NCI-H146 (cell line): ENCODE measurements at regions not wholly inside any gene's neighbourhood (a gene's known extent, or its start where the extent isn't known, plus 50 kb on each side); places are given as distances from the start of the nearest gene placed in this dataset.

Experiments used
- DNase-seq: peaks from one replicate; lab custom pipeline; 2025; lab: John Stamatoyannopoulos, UW

- DNase-seq, result no peak
Measured at GRCh38 chr6:147621263-147621662, 112.8 kb downstream of the SAMD5 start.

GRCh38 chr6:147621961-147622360, 113.5 kb downstream of the SAMD5 start:
- DNase-seq, result no peak

DNA sequence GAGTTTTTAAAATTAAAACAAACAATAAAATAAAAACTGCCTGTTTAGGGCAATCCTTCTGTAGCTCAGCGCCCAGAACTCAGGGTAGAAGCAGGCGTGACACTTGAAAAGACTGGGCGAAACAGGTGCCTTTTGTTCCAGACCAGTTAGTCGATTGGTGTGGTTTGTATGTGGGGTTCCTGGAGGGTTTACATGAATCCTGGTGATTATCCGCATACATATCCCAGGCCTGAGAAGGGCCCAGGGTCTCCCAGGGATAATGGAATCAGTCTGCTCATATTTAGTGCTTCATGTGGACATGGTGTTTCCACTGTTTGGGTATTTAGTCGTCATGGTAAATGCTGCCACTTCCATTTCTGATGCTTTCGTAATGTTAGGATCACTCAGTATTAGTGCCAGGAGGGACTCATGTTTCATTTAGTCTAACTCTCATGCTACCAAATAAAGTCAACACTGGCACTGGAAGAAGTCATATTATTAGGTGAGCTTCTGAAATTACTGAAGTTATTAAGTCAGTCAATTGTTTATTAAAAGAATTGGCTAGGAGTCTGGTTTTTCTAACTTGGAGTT, 116.5 kb downstream of the SAMD5 start:
- no peak for DNase-seq

GRCh38 chr6:147625946-147626345, 117.5 kb downstream of the SAMD5 start:
- DNase-seq, result no peak

DNA sequence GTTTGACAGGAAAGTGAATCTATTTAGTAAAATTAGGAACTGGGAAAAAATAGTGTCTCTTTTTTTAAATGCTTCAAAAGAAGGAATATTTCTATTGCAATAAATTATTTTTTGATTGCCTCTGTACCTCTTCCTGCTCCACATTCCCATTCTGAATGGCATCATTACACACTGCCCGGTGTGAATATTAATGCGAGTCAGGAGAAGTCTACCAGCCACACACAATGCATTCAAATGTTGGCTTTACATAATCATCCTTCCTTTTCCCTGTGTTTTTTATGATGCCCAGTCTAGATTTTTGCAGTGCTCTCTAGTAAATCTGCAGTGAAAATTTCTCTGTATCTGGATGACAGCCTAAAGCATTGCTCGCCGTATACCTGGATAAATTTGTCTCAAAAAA, 118.9 kb downstream of the SAMD5 start:
- no peak for DNase-seq

DNA sequence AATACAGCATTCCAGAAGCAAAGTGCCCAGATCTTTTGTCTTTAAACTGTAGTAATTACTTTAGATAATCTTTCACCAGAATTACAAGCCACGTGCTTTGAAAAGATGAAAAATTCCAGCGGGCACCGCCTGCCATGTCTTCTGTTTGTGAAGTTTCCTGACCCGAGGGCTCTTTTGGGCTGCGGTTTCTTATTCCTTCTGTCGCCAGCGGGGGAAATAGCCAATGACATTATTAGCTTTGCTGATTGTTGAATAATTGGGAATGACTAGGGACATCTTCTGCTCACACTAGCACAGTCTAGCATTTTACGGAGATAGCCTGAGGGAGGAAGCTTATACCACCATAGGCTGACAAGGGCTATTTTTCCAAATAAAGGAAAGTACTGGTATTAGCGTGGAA, 124.7 kb downstream of the SAMD5 start:
- DNase-seq, result no peak

DNA sequence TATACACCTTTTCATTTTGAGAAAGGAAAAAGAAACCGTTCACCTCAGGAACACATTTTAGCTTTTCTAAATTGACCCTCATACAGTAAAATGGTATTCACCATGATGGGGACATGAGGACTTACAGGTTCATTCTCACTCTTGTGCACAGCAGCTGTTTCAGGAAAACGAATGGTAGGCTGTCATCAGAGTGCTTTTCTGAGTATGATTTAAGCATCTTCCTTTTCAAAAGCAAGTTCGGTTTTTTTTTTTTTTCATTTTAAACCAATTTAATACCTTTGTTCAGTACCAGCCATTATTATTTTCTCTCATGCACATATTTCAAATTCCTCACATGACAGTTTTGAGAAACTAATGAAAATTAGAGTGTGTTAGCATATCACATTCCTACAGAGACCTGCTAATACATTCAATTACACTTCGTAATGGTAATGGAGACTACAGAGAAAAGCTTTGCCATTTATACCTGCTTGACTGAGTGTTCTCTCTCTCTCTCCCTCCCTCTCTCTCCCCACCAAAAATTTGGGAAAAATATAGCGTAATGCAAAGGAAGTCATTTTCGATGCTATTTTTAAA, 129.2 kb downstream of the SAMD5 start:
- no peak for DNase-seq

GRCh38 chr6:147639279-147639678, 130.8 kb downstream of the SAMD5 start:
- DNase-seq, result no peak

- DNase-seq, result no peak
Measured at GRCh38 chr6:147640606-147641005, 132.1 kb downstream of the SAMD5 start.

DNA sequence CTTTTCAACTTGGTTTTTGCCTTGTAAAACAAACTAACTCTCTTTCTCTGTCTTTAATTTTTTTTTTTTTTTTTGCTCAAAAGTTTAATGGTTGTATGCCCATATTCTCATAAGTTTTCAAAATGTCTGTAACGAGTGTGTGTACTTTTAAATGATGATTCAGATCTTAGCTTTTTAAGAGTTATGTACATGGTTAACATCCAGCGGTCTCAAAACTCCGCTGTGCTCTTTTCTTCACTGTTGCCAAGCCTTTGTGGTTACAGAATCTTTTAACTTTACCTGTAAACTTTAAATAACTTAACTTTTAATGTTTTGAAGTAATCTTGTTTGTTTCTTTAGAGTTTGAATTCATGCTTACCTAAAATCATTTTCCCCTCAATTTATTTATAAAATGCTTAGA, 133.0 kb downstream of the SAMD5 start:
- no peak for DNase-seq

GRCh38 chr6:147642458-147642857, 134.0 kb downstream of the SAMD5 start:
- DNase-seq, result no peak

- no peak for DNase-seq
Measured at GRCh38 chr6:147643341-147644200, 135.1 kb downstream of the SAMD5 start.

DNA sequence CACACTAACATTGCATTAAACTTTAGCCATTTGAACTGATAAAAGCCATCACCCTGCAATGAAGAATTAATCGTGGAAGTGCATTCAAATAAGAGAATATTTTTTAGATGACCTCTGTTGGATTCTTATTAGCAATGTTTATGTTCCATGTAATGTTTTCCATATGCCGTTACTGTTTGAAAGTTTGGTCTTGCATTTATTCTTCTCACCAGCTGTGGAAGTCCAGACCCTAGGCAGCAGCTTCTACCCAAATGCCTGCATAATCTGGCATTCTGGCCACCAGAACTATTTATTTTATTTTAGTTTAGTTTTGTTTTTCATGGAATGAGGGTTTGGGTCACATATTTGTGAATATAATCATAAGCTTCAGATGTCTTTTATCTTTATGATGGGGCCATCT, 140.4 kb downstream of the SAMD5 start:
- DNase-seq, result no peak

DNA sequence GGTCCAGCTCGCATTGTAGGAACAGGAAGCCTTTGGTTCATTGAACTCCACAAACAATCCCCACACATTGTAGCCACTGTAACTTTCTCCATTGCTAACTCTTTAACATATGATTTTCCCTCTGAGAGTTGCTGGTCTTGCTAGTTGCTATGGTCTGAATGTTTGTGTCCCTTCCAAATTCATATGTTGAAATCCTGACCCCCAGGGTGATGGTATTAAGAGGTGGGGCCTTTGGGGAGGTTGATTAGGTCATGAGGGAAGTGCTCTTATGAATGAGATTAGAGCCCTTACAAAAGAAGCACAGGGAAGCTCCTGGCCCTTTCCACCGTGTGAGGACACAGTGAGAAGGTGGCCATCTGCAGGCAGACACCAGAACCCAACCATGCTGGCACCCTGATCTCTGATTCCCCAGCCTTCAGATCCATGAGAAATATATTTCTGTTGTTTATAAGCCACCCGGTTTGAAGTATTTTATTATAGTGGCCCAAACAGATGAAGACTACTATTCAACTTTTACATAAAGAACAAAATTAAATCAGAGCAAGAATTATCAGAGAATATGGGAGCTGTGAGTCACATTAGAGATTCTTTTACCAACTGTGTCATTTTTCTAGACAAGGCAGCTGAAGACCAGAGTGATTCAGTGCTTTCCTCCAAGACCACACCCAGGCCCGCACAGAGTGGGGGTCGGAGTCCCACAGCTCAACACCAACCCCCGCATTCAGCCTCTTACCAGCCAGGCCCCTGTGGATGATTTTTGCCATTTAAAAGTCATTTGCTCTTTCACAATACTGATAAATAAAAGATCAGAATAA, 143.0 kb downstream of the SAMD5 start:
- DNase-seq, result peak; percentile 85

GRCh38 chr6:147653631-147654030, 145.1 kb downstream of the SAMD5 start:
- peak; percentile 34 for DNase-seq

GRCh38 chr6:147654103-147654845, 145.8 kb downstream of the SAMD5 start:
- no peak for DNase-seq

- DNase-seq, result no peak
Measured at GRCh38 chr6:147660334-147661311, 152.1 kb downstream of the SAMD5 start.

GRCh38 chr6:147662646-147663045, 154.2 kb downstream of the SAMD5 start:
- no peak for DNase-seq

GRCh38 chr6:147664092-147664491, 155.6 kb downstream of the SAMD5 start:
- DNase-seq, result peak; percentile 64

DNA sequence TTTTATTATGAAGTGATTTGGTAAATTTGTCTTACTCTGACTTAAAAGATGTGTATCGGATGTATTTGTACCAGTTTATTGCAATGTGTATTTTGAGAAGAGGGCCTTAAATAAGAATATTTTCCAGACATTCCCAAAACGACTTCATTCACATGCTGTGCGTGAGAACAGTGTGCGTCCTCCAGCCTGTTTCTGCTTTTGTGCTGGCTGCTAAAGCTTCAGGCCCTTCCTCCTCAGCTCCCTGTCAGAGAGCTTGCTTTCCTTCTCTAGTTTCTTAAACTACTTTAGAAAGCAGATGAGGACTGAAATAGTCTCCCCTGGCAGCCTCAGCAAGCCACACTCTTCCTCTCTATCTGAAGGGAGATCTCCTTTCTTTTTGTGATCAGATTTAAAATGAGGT, 157.8 kb downstream of the SAMD5 start:
- no peak for DNase-seq

GRCh38 chr6:147667082-147667481, 158.6 kb downstream of the SAMD5 start:
- DNase-seq, result no peak
